ENCODE measurements at regions not wholly inside any gene's neighbourhood (a gene's known extent, or its start where the extent isn't known, plus 50 kb on each side); places are given as distances from the start of the nearest gene placed in this dataset.
A peak's percentile ranks its signal among the peaks of the same experiment; 100 is the strongest.

DNA sequence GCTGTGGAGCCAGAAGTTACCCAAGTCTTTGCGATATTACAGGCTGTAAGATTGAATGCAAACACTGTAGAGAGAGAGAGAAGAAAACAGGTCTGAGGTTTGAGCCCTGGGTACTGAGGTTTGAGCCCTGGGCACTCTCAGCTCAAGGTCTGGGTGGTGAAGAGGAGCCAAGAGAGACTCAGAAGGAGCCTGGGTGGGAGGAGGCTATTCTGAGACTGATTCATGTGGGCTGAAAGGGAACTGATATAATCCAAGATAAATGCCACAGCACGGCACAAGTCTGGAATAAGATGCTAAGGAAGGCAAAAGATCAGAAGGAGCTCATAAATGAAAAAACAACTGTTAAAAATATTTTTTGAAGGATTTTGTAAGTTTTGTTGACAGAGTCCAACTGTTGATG is 407.6 kb upstream of the HS6ST1 start:
- no peak for DNase-seq (ENCODE audit: low spot score)

DNA sequence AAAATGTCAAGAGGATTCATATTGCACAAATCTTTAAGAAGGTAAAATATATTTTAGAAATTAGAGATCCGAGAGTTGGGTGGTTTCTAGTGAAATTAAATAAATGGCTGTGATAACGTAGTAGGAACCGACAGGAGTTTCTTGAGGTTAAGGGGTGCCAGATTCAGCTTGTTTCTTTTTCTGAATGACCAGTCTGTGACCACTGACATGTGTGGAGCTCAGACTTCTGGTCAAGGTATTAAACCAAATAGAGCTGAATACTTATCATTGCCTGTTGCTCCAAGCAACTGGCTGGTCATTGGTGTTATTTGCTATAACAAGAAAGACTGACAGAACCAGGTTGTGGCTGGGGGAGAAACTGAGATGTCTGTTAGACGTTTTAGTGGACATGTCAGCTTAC is 408.2 kb upstream of the HS6ST1 start:
- DNase-seq (ENCODE audit: low spot score) = no peak

DNA sequence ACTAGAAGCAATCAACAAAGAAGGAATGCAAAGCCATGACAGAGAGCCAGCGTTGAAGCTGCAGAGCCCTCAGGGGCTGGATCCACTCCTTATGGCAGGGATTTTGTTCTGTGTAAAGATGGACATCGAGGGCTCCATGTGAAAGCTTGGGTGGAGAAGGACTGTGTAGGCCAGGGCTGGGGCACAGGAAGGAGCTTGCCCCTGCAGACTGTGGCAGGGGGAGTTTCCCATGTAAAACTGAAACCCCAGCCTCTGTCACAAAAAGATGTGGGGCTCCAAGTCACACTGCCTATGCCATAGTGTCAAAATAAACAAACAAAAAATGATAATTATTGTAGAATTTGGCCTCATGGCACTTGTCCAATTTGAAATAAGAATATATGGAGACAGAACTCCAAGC is 408.7 kb upstream of the HS6ST1 start:
- no peak for DNase-seq (ENCODE audit: low spot score)

GRCh38 chr2:128727914-128728313 is 409.2 kb upstream of the HS6ST1 start:
- DNase-seq (ENCODE audit: low spot score) = no peak

- DNase-seq (ENCODE audit: low spot score) = no peak
Measured at GRCh38 chr2:128729051-128729450, 410.4 kb upstream of the HS6ST1 start.

DNA sequence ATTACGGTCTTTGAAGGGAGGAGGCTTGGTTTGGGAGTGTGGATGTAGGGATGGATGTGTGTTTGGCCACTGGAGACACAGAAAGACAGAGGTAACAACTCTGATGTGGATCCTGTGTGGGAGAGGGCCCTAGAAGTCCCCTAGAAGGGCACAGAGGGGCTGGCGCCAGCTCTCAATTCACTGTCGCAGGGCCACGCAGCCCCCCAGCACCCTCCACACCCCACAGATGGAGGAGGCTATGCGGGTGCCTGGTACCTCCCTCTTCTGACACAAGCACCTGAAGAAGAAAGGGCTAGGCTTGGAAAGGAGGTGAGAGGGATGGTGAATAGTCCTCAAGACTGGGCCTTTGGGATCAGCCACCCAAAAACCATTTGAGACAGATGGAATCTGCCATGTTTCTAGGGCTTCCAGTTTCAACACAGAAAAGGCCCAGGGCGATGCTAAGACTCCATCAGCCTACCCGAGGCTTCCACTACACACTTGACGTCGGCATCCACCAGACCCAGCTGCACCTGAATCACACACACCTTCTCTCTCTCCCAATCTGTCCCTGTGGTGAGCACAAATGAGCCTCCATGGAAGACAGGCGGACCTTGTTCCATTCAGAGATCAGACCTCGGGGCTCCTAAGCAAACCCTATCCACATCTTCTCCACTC is 413.5 kb upstream of the HS6ST1 start:
- DNase-seq (ENCODE audit: low spot score) = no peak

GRCh38 chr2:128732976-128733431 is 414.3 kb upstream of the HS6ST1 start:
- no peak for DNase-seq (ENCODE audit: low spot score)

DNA sequence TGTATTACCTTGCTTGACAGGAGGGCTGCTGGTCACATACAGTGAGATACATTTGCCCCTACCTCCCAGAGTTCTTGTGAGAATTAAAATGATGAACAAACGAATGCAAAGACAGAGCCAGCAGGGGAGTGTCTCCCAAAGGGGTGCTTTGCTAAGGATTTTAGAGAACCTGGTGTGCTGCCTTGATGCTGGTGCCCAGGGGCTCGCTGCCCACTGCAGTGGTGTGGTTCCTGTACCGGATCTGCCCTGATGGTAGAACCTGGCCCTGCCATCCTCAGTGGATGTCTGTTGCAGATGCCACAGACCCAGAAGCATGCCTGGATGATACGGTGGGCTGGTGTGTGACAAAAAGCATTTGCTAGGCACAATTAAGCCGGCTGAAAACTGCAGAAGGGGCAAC is 414.8 kb upstream of the HS6ST1 start:
- DNase-seq (ENCODE audit: low spot score) = no peak

- no peak for DNase-seq (ENCODE audit: low spot score)
Measured at GRCh38 chr2:128734521-128735295, 416.0 kb upstream of the HS6ST1 start.

DNA sequence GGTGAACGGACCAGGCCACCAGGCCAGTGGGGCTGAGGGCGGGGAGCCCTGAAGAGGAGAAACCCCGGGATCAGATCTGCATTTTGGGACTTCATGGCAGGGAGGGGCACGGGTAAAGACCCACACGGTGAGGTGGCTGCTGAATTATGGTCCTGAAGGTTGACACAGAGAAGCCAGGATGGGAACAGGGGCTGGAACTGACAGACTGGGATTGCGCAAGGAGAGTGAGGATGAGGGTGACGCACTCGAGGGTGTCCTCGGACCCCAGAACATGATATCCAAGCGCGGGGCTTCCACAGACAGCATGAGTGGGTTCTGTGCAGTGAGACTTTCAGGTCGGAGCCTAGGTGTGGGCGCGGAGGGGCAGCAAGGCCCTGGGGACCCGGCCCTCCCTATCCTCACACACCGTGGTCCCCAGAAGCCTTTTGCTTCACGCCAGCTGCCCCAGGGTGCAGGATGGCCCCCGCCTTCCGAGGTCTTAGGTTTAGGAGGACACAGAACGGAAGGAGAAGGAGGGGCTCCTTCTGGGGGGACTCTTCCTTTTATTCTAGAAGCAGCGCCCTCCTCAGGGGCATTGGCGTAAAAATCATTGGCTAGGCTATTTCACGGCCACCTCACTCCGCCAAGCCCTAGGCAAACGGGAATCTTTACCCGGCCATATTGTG is 416.8 kb upstream of the HS6ST1 start:
- DNase-seq (ENCODE audit: low spot score) = no peak

- DNase-seq (ENCODE audit: low spot score) = no peak
Measured at GRCh38 chr2:128736046-128736688, 417.5 kb upstream of the HS6ST1 start.

- peak; percentile 44 for DNase-seq (ENCODE audit: low spot score)
Measured at GRCh38 chr2:128736689-128737545, 418.2 kb upstream of the HS6ST1 start.

GRCh38 chr2:128737546-128737826 is 418.8 kb upstream of the HS6ST1 start:
- no peak for DNase-seq (ENCODE audit: low spot score)

DNA sequence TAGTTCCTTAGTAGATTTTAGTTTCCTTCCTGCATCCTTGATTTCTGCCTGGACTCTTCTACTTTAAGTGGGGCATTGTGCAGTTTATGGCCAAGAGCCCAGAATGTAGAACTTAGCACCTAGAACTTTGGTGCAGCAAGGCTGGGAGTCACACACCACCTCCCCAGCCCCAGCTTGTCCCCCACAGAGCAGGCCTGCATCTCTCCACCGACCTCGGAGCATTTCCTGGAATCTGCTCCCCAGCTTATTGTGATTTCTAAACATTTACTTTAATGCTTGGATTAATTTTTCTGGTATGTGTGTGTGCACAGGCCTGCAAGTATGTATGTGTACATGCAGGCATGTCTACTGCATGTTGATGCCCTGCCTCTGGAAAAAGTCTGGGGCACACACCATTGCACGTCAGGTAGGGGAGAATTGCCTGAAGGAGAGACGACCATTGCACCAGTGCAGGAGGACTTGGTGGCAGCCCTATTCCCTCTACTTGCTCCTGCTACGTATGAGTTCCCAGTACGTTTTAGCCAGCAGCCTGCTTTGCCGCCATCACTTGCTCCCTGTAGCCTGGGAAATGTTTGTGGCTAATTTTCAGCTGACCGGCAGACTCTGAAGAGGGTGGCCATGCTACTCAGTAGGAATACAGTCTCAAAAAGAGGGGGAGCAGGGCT is 419.9 kb upstream of the HS6ST1 start:
- no peak for DNase-seq (ENCODE audit: low spot score)

DNA sequence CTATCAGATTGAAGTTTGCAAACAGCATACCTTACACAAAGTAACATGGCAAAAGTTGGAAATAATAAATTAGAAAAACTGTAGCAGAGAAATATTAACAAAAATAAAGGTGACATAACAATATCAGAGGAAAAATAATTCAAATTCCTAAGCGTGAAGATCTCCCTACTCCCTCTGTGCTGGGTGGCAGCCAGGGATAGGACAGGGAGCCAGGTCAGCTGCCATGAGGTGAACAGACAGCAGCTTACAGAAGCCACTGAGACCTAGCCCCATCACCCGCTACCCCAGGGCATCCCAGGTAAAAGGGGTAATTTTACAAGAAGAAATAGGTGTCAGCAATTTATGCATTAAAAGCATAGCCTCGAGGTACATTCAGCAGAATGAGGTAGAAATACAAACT is 423.8 kb upstream of the HS6ST1 start:
- DNase-seq (ENCODE audit: low spot score) = no peak

DNA sequence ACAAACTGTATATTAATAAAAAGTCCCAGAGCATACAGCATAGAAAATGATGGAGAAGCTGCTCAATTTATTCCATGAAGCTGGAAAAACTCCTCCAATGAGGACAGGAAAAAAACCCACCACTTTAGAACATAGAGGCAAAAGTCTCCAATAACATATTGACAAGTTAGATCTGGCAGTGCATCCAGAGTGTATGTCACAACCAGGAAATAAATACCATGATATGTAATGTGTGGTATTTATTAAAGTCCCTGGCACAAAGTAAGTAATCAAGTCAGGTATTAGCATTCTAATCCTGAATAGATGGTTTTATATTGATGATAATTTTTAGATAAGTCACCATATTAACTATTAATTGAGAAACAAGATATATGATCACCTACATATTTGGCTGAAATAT is 427.3 kb upstream of the HS6ST1 start:
- DNase-seq (ENCODE audit: low spot score) = no peak

DNA sequence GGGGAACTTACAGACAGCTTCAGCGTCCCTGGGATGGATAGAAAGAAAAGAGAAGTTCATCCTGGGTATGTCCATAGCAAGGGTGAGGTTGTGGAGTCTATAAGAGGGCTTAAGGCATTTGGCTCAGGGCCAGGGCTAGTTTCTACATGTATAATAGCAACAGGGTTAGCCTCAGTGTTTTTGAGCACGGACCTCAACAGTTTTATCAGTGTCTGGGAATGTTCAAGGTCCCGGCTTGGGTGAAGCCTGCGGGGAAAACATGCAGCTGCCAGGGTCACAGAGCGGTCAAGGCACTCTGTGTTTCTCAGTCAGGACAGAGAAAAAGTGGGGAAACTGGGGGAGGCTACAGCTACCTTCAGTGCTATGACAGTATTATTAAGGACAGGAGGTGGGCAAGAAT is 427.7 kb upstream of the HS6ST1 start:
- no peak for DNase-seq (ENCODE audit: low spot score)

- no peak for DNase-seq (ENCODE audit: low spot score)
Measured at GRCh38 chr2:128748336-128748735, 429.7 kb upstream of the HS6ST1 start.

GRCh38 chr2:128748835-128749605 is 430.4 kb upstream of the HS6ST1 start:
- no peak for DNase-seq (ENCODE audit: low spot score)

- no peak for DNase-seq (ENCODE audit: low spot score)
Measured at GRCh38 chr2:128750328-128751165, 431.9 kb upstream of the HS6ST1 start.
